ENCODE measurements at regions not wholly inside any gene's neighbourhood (a gene's known extent, or its start where the extent isn't known, plus 50 kb on each side); places are given as distances from the start of the nearest gene placed in this dataset.

- H3K9ac ChIP-seq (ENCODE audit: low read length in 3 of 3), result no peak overlapping the region
- H3K36me3 ChIP-seq (ENCODE audit: control insufficient read depth in 2 of 3, insufficient read depth in 3 of 3, low read length in 3 of 3), result no peaks in the 10 kb centered on the region
- H3K27ac ChIP-seq (ENCODE audit: low read depth in 2 of 2, low read length in 2 of 2), result no peak overlapping the region
- no peak for TF ChIP-seq CTCF (IDR thresholded peaks at IDR 0.05; ENCODE audit: borderline replicate concordance, extremely low read depth, insufficient read depth)
- H3K4me1 ChIP-seq (ENCODE audit: control insufficient read depth in 2 of 3, insufficient read depth in 2 of 3, low read depth in 1 of 3, low read length in 3 of 3), result no peaks in the 10 kb centered on the region
- FAIRE-seq, result no peak
- H3K4me3 ChIP-seq (ENCODE audit: low read length in 3 of 3), result no peak overlapping the region
- DNase-seq, result no peak
- no peaks in the 10 kb centered on the region for H3K9me3 ChIP-seq (ENCODE audit: control insufficient read depth in 2 of 3, insufficient read depth in 1 of 3, low read length in 3 of 3)
- intact Hi-C loops (cut with DNase I), result no loop called here
- H3K27me3 ChIP-seq (ENCODE audit: control insufficient read depth, insufficient read depth, low read length), result no peaks in the 10 kb centered on the region
These were observed 156.1 kb upstream of the HS3ST3A1 start for GRCh38 chr17:13757871-13758270.

- DNase-seq (no peak), FAIRE-seq (no peak)
- H3K27me3 ChIP-seq (ENCODE audit: control insufficient read depth, insufficient read depth, low read length), result no peaks in the 10 kb centered on the region
- no peak for TF ChIP-seq CTCF (IDR thresholded peaks at IDR 0.05; ENCODE audit: borderline replicate concordance, extremely low read depth, insufficient read depth)
- H3K4me3 ChIP-seq (ENCODE audit: low read length in 3 of 3), result no peak overlapping the region
- intact Hi-C loops (cut with DNase I), result no loop called here
- no peak overlapping the region for H3K27ac ChIP-seq (ENCODE audit: low read depth in 2 of 2, low read length in 2 of 2)
- no peaks in the 10 kb centered on the region for H3K36me3 ChIP-seq (ENCODE audit: control insufficient read depth in 2 of 3, insufficient read depth in 3 of 3, low read length in 3 of 3)
- H3K4me1 ChIP-seq (ENCODE audit: control insufficient read depth in 2 of 3, insufficient read depth in 2 of 3, low read depth in 1 of 3, low read length in 3 of 3), result no peaks in the 10 kb centered on the region
- H3K9me3 ChIP-seq (ENCODE audit: control insufficient read depth in 2 of 3, insufficient read depth in 1 of 3, low read length in 3 of 3), result no peaks in the 10 kb centered on the region
- no peak overlapping the region for H3K9ac ChIP-seq (ENCODE audit: low read length in 3 of 3)
These were observed 158.0 kb upstream of the HS3ST3A1 start for GRCh38 chr17:13759518-13760335.

- H3K4me3 ChIP-seq (ENCODE audit: low read length in 3 of 3), result no peak overlapping the region
- H3K4me1 ChIP-seq (ENCODE audit: control insufficient read depth in 2 of 3, insufficient read depth in 2 of 3, low read depth in 1 of 3, low read length in 3 of 3), result no peaks in the 10 kb centered on the region
- no peak for FAIRE-seq
- H3K9ac ChIP-seq (ENCODE audit: low read length in 3 of 3), result no peak overlapping the region
- intact Hi-C loops (cut with DNase I), result no loop called here
- H3K27me3 ChIP-seq (ENCODE audit: control insufficient read depth, insufficient read depth, low read length), result no peaks in the 10 kb centered on the region
- no peaks in the 10 kb centered on the region for H3K9me3 ChIP-seq (ENCODE audit: control insufficient read depth in 2 of 3, insufficient read depth in 1 of 3, low read length in 3 of 3)
- H3K27ac ChIP-seq (ENCODE audit: low read depth in 2 of 2, low read length in 2 of 2), result no peak overlapping the region
- H3K36me3 ChIP-seq (ENCODE audit: control insufficient read depth in 2 of 3, insufficient read depth in 3 of 3, low read length in 3 of 3), result no peaks in the 10 kb centered on the region
- TF ChIP-seq CTCF (IDR thresholded peaks at IDR 0.05; ENCODE audit: borderline replicate concordance, extremely low read depth, insufficient read depth), result no peak
- no peak for DNase-seq
These were observed 159.4 kb upstream of the HS3ST3A1 start for GRCh38 chr17:13761038-13761603.

Measured in kidney (tissue), 13 donors.